Suppressor macrophage treated with lipopolysaccharide for 1 hour (primary cell): ENCODE measurements at regions not wholly inside any gene's neighbourhood (a gene's known extent, or its start where the extent isn't known, plus 50 kb on each side); places are given as distances from the start of the nearest gene placed in this dataset.
A peak's percentile ranks its signal among the peaks of the same experiment; 100 is the strongest.
"Not testable (repeated sequence)": the region's sequence is repeated elsewhere in the genome, so short reads cannot be mapped to it uniquely, and the experiment has no call there.

Experiments used
- DNase-seq, 3 donors: peaks; one replicate each; pipeline ENCODE4 v3.0.0-alpha.2; 2020 to 2022

- DNase-seq = no peak
Observed at GRCh38 chr2:43068631-43069517, 157.5 kb downstream of the ZFP36L2 start.

- DNase-seq = no peak
Observed at GRCh38 chr2:43068041-43068533, 158.3 kb downstream of the ZFP36L2 start.

GRCh38 chr2:43067254-43068040 is 159.0 kb downstream of the ZFP36L2 start:
- no peak for DNase-seq

- DNase-seq = peak in 2 of 3 donors; percentile 25 to 28
Observed at GRCh38 chr2:43066541-43067253, 159.7 kb downstream of the ZFP36L2 start.

GRCh38 chr2:43065871-43066270 is 160.5 kb downstream of the ZFP36L2 start:
- no peak for DNase-seq

GRCh38 chr2:43065036-43065435 is 161.4 kb downstream of the ZFP36L2 start:
- DNase-seq = no peak

GRCh38 chr2:43063096-43063495 is 163.3 kb downstream of the ZFP36L2 start:
- not testable (repeated sequence) for DNase-seq

GRCh38 chr2:43062058-43062457 is 164.3 kb downstream of the ZFP36L2 start:
- DNase-seq = no peak

- no peak for DNase-seq
Observed at GRCh38 chr2:43060390-43061016, 165.9 kb downstream of the ZFP36L2 start.

- peak; percentile 78 to 84 (median 84) for DNase-seq
Observed at GRCh38 chr2:43059183-43059897, 167.1 kb downstream of the ZFP36L2 start.

GRCh38 chr2:43058726-43059110 is 167.7 kb downstream of the ZFP36L2 start:
- no peak for DNase-seq

- DNase-seq = no peak
Observed at GRCh38 chr2:43057742-43058725, 168.4 kb downstream of the ZFP36L2 start.

GRCh38 chr2:43057026-43057741 is 169.2 kb downstream of the ZFP36L2 start:
- DNase-seq = no peak

- no peak for DNase-seq
Observed at GRCh38 chr2:43055985-43056384, 170.4 kb downstream of the ZFP36L2 start.

- DNase-seq = no peak
Observed at GRCh38 chr2:43055086-43055912, 171.1 kb downstream of the ZFP36L2 start.

GRCh38 chr2:43054367-43054766 is 172.0 kb downstream of the ZFP36L2 start:
- no peak for DNase-seq

GRCh38 chr2:43052944-43053306 is 173.5 kb downstream of the ZFP36L2 start:
- DNase-seq = no peak

GRCh38 chr2:43052204-43052943 is 174.0 kb downstream of the ZFP36L2 start:
- no peak for DNase-seq
